HCT116 (cell line): ENCODE measurements at regions not wholly inside any gene's neighbourhood (a gene's known extent, or its start where the extent isn't known, plus 50 kb on each side); places are given as distances from the start of the nearest gene placed in this dataset.

Experiments used
- ATAC-seq: fragments of 200-7000 bp; cut with Tn5 transposase; 2 replicates; pipeline ENCODE4 v1.9.1; 2020; ENCODE audit warnings: mild to moderate bottlenecking, moderate library complexity
- BruUV-seq: library from RNA; stranded (reverse); fragments of 400-500 nt; replicated peaks from 2 replicates; lab custom pipeline; 2021; lab: Mats Ljungman, UMichigan
- CTCF ChIA-PET: fragments of 300-600 bp; sonication (Branson Sonifier 250); formaldehyde crosslinking; loops from one replicate; lab custom pipeline; 2021; ENCODE audit warnings: antibody characterized with exemption; lab: Charles Lee
- POLR2A ChIA-PET: fragments of 300-600, 350-600 bp; sonication (Branson Sonifier 250); formaldehyde crosslinking; loops from one replicate; lab custom pipeline; 2021; ENCODE audit warnings: antibody characterized with exemption; lab: Charles Lee
- RAD21 ChIA-PET, 2 experiments: fragments of 300-600 bp; sonication (Branson Sonifier 250); formaldehyde crosslinking; loops; one replicate each; lab custom pipeline; 2023; ENCODE audit warnings: low total read pairs in 2 of 2; ENCODE audit not compliant: uncharacterized antibody in 2 of 2, unreplicated experiment in 2 of 2, low non-redundant PET in 1 of 2; lab: Charles Lee
- DNase-seq: peaks from one replicate; pipeline ENCODE4 v3.0.0-alpha.2; 2010; ENCODE audit warnings: low read depth, low spot score
- H2AFZ ChIP-seq: fragments of 200-600 bp; shearing (Covaris generic), sonication (generic); 2 replicates; pipeline ENCODE4 v1.6.1; 2017; ENCODE audit warnings: low read depth, mixed run types, mixed read lengths, antibody characterized with exemption, low read length; ENCODE audit not compliant: poor library complexity, severe bottlenecking
- H3K27ac ChIP-seq: 2 replicates; pipeline ENCODE4 v1.5.1; 2012; ENCODE audit warnings: low read depth, low read length
- H3K27me3 ChIP-seq: fragments of 200-600 bp; sonication (generic); 2 replicates; pipeline ENCODE4 v1.6.1; 2016; ENCODE audit warnings: mixed run types, low read length, mixed read lengths; ENCODE audit not compliant: insufficient read depth
- H3K36me3 ChIP-seq, 2 experiments: fragments of 200-500 bp in 1 of 2; fragments of 200-600 bp in 1 of 2; sonication (Bioruptor generic) in 1 of 2; sonication (generic) in 1 of 2; 2 replicates each; pipeline versions ENCODE4 v1.5.1 to v1.6.1; 2014 to 2016; ENCODE audit warnings: low read length in 2 of 2, inconsistent platforms in 1 of 2, mixed read lengths in 1 of 2, mixed run types in 1 of 2; ENCODE audit not compliant: insufficient read depth in 2 of 2, control insufficient read depth in 1 of 2
- H3K4me1 ChIP-seq, 2 experiments: fragments of 200-600 bp in 1 of 2; sonication (generic) in 1 of 2; 2 replicates each; pipeline versions ENCODE4 v1.5.1 to v1.6.1; 2012 to 2017; ENCODE audit warnings: low read length in 2 of 2, inconsistent platforms in 1 of 2, mild to moderate bottlenecking in 1 of 2, mixed read lengths in 1 of 2, mixed run types in 1 of 2, moderate library complexity in 1 of 2; ENCODE audit not compliant: insufficient read depth in 2 of 2, control insufficient read depth in 1 of 2
- H3K4me2 ChIP-seq: fragments of 200-600 bp; sonication (generic); 2 replicates; pipeline ENCODE4 v1.6.1; 2017; ENCODE audit warnings: mixed run types, low read length, mixed read lengths
- H3K4me3 ChIP-seq, 2 experiments: fragments of 200-600 bp in 1 of 2; sonication (generic) in 1 of 2; replicated peaks in 1 of 2; 2 replicates each; pipeline ENCODE4 v1.5.1; 2011 to 2016; ENCODE audit warnings: low read length in 2 of 2, control low read depth in 1 of 2, low read depth in 1 of 2, mild to moderate bottlenecking in 1 of 2, mixed read lengths in 1 of 2, mixed run types in 1 of 2
- H3K79me2 ChIP-seq: fragments of 200-600 bp; sonication (generic); 2 replicates; pipeline ENCODE4 v1.6.1; 2017; ENCODE audit warnings: mild to moderate bottlenecking, mixed run types, low read length, moderate library complexity, mixed read lengths; ENCODE audit not compliant: insufficient read depth
- H3K9ac ChIP-seq: fragments of 200-600 bp; sonication (generic); 2 replicates; pipeline ENCODE4 v1.6.1; 2016; ENCODE audit warnings: low read length, mixed read lengths
- H3K9me2 ChIP-seq: fragments of 200-600 bp; sonication (generic), shearing (Covaris generic); 2 replicates; pipeline ENCODE4 v1.6.1; 2017; ENCODE audit warnings: mixed run types, mild to moderate bottlenecking, moderate library complexity; ENCODE audit not compliant: insufficient read depth
- H3K9me3 ChIP-seq, 2 experiments: fragments of 200-500 bp in 1 of 2; fragments of 200-600 bp in 1 of 2; sonication (Bioruptor generic) in 1 of 2; sonication (generic) in 1 of 2; 2 replicates each; pipeline ENCODE4 v1.6.1; 2014 to 2017; ENCODE audit warnings: low read length in 2 of 2, mixed read lengths in 2 of 2, inconsistent platforms in 1 of 2, low read depth in 1 of 2, mild to moderate bottlenecking in 1 of 2, mixed run types in 1 of 2, moderate library complexity in 1 of 2; ENCODE audit not compliant: control insufficient read depth in 1 of 2, insufficient read depth in 1 of 2
- H4K20me1 ChIP-seq: fragments of 200-600 bp; sonication (generic), shearing (Covaris generic); 2 replicates; pipeline ENCODE4 v1.6.1; 2017; ENCODE audit warnings: mixed run types, mild to moderate bottlenecking, moderate library complexity; ENCODE audit not compliant: insufficient read depth
- ATF3 ChIP-seq: IDR thresholded peaks from 2 replicates; pipeline ENCODE4 v1.6.1; 2012
- CBX3 ChIP-seq: IDR thresholded peaks from 2 replicates; pipeline ENCODE4 v1.6.1; 2012; ENCODE audit warnings: low read depth
- CTCF ChIP-seq, 3 experiments: fragments of 200-600 bp in 1 of 3; sonication (generic) in 1 of 3; IDR thresholded peaks in 2 of 3; conservative IDR thresholded peaks in 1 of 3; 2 replicates each; pipeline ENCODE4 v1.5.1; 2012 to 2017; ENCODE audit warnings: low read depth in 2 of 3, low read length in 2 of 3, antibody characterized with exemption in 1 of 3, borderline replicate concordance in 1 of 3, control low read depth in 1 of 3, mild to moderate bottlenecking in 1 of 3, mixed read lengths in 1 of 3, mixed run types in 1 of 3, moderate library complexity in 1 of 3; ENCODE audit not compliant: insufficient read depth in 1 of 3
- ELF1 ChIP-seq: IDR thresholded peaks from 2 replicates; pipeline ENCODE4 v1.6.1; 2012; ENCODE audit warnings: low read depth, borderline replicate concordance
- EZH2 ChIP-seq: fragments of 200-600 bp; sonication (generic); IDR thresholded peaks from 2 replicates; pipeline ENCODE4 v1.6.1; 2017; ENCODE audit warnings: antibody characterized with exemption, mixed run types
- EZH2phosphoT487 ChIP-seq: fragments of 200-600 bp; IDR thresholded peaks from 2 replicates; pipeline ENCODE4 v1.6.1; 2018; ENCODE audit warnings: antibody characterized with exemption, borderline replicate concordance
- FOSL1 ChIP-seq: IDR thresholded peaks from 2 replicates; pipeline ENCODE4 v1.6.1; 2012; ENCODE audit warnings: low read depth
- JUND ChIP-seq: IDR thresholded peaks from 2 replicates; pipeline ENCODE4 v1.6.1; 2012
- POLR2AphosphoS5 ChIP-seq: IDR thresholded peaks from 2 replicates; pipeline ENCODE4 v1.6.1; 2011; ENCODE audit warnings: mild to moderate bottlenecking, low read depth, low read length, moderate library complexity
- RAD21 ChIP-seq: IDR thresholded peaks from 2 replicates; pipeline ENCODE4 v1.6.1; 2012; ENCODE audit warnings: low read depth, mild to moderate bottlenecking
- REST ChIP-seq: IDR thresholded peaks from 2 replicates; pipeline ENCODE4 v1.6.1; 2012; ENCODE audit warnings: low read depth
- SIN3A ChIP-seq: IDR thresholded peaks from 2 replicates; pipeline ENCODE4 v1.6.1; 2012; ENCODE audit warnings: low read depth
- SRF ChIP-seq: IDR thresholded peaks from 2 replicates; pipeline ENCODE4 v1.6.1; 2012; ENCODE audit warnings: low read depth
- TCF7L2 ChIP-seq: IDR thresholded peaks from 2 replicates; pipeline ENCODE4 v1.7.0; 2011; ENCODE audit warnings: borderline replicate concordance, inconsistent platforms; ENCODE audit not compliant: insufficient read depth, insufficient read length; ENCODE audit errors: extremely low read depth
- YY1 ChIP-seq: IDR thresholded peaks from 2 replicates; pipeline ENCODE4 v1.6.1; 2011; ENCODE audit warnings: low read length, low read depth, moderate library complexity, mild to moderate bottlenecking; ENCODE audit not compliant: insufficient replicate concordance; ENCODE audit errors: extremely low read depth
- ZBTB33 ChIP-seq: IDR thresholded peaks from 2 replicates; pipeline ENCODE4 v1.6.1; 2011; ENCODE audit warnings: mild to moderate bottlenecking, low read length, moderate library complexity; ENCODE audit not compliant: insufficient replicate concordance; ENCODE audit errors: extremely low read depth
- ZFX ChIP-seq: fragments of 450-650 bp; IDR thresholded peaks from 2 replicates; pipeline ENCODE4 v1.6.1; 2017
- ZNF274 ChIP-seq: fragments of 200-500 bp; sonication (Bioruptor generic); IDR thresholded peaks from 2 replicates; pipeline ENCODE4 v1.6.1; 2014; ENCODE audit warnings: mild to moderate bottlenecking, low read depth, low read length, inconsistent platforms
- intact Hi-C: fragments of 100-400 bp; cut with micrococcal nuclease; formaldehyde crosslinking; loops from 2 replicates; pipeline ENCODE4 v1.10.0; 2022

GRCh38 chr16:85469929-85470590 is 143.1 kb upstream of the GSE1 start:
- Histone ChIP-seq H3K4me2 (no peak overlapping the region), H3K9ac (no peak overlapping the region), H3K9me2 (no peaks in the 10 kb centered on the region), H3K36me3 (no peaks in the 10 kb centered on the region), H4K20me1 (no peaks in the 10 kb centered on the region), H3K79me2 (no peaks in the 10 kb centered on the region), H3K4me1 (peaks cover 17 to 22% of the 10 kb centered on the region in 2 experiments), H3K9me3 (no peaks in the 10 kb centered on the region), H3K27ac (no peak overlapping the region), H3K27me3 (no peaks in the 10 kb centered on the region), H2AFZ (no peak overlapping the region), H3K4me3 (no peak overlapping the region)
- no peak for TF ChIP-seq ELF1
- no peak for TF ChIP-seq ZNF274
- no peak for TF ChIP-seq SIN3A
- no peak for TF ChIP-seq YY1
- TF ChIP-seq TCF7L2 = no peak
- TF ChIP-seq JUND = no peak
- no peak for TF ChIP-seq ZFX
- no peak for TF ChIP-seq RAD21
- no peak for TF ChIP-seq REST
- no peak for TF ChIP-seq SRF
- no peak for TF ChIP-seq ZBTB33
- TF ChIP-seq EZH2phosphoT487 = no peak
- no peak for TF ChIP-seq CTCF (IDR thresholded peaks at IDR 0.05 in 2 of 3, conservative IDR thresholded peaks at IDR 0.05 in 1 of 3; ENCODE audit: borderline replicate concordance in 1 of 3, insufficient read depth in 1 of 3, low read depth in 2 of 3, low read length in 2 of 3)
- no peak for TF ChIP-seq CBX3
- no peak for TF ChIP-seq ATF3
- TF ChIP-seq POLR2AphosphoS5 = no peak
- TF ChIP-seq EZH2 = no peak
- TF ChIP-seq FOSL1 = no peak
- DNase-seq (no peak), ATAC-seq (no peak)
- POLR2A ChIA-PET = no interaction called here
- RAD21 ChIA-PET = no interaction called here
- CTCF ChIA-PET = interaction anchor here (4.6 kb wide), 1 partner anchor 21 kb away, joined by 30 read pairs; no protein-coding TSS in a partner anchor
- no TSS peak for BruUV-seq
- intact Hi-C loops = no loop called here
